HG02943 (cell line): ENCODE measurements at regions not wholly inside any gene's neighbourhood (a gene's known extent, or its start where the extent isn't known, plus 50 kb on each side); places are given as distances from the start of the nearest gene placed in this dataset.
"Not testable (repeated sequence)": the region's sequence is repeated elsewhere in the genome, so short reads cannot be mapped to it uniquely, and the experiment has no call there.

Experiments
- ATAC-seq: cut with Tn5 transposase; IDR thresholded peaks from one replicate; pipeline ENCODE4 v1.9.1; 2021; ENCODE audit warnings: mild to moderate bottlenecking, low read depth, moderate library complexity; ENCODE audit not compliant: unreplicated experiment

- no peak for ATAC-seq
These were observed 709.3 kb upstream of the KLHL1 start for GRCh38 chr13:70817576-70817975.

- no peak for ATAC-seq
These were observed 708.6 kb upstream of the KLHL1 start for GRCh38 chr13:70816853-70817252.

GRCh38 chr13:70814684-70815083, 706.4 kb upstream of the KLHL1 start:
- ATAC-seq = no peak

GRCh38 chr13:70812481-70812880, 704.2 kb upstream of the KLHL1 start:
- no peak for ATAC-seq

GRCh38 chr13:70809588-70809987, 701.3 kb upstream of the KLHL1 start:
- no peak for ATAC-seq

GRCh38 chr13:70798385-70798784, 690.1 kb upstream of the KLHL1 start:
- no peak for ATAC-seq

GRCh38 chr13:70795484-70795883, 687.2 kb upstream of the KLHL1 start:
- no peak for ATAC-seq

- ATAC-seq = no peak
These were observed 683.9 kb upstream of the KLHL1 start for GRCh38 chr13:70792121-70792520.

- no peak for ATAC-seq
These were observed 681.5 kb upstream of the KLHL1 start for GRCh38 chr13:70789751-70790150.

GRCh38 chr13:70788074-70788473, 679.8 kb upstream of the KLHL1 start:
- ATAC-seq = no peak

- ATAC-seq = no peak
These were observed 676.1 kb upstream of the KLHL1 start for GRCh38 chr13:70784207-70784989.

- no peak for ATAC-seq
These were observed 661.6 kb upstream of the KLHL1 start for GRCh38 chr13:70769817-70770216.

GRCh38 chr13:70758932-70759331, 650.7 kb upstream of the KLHL1 start:
- no peak for ATAC-seq

- no peak for ATAC-seq
These were observed 647.8 kb upstream of the KLHL1 start for GRCh38 chr13:70756088-70756487.

GRCh38 chr13:70755456-70755855, 647.2 kb upstream of the KLHL1 start:
- ATAC-seq = no peak

GRCh38 chr13:70747262-70747661, 639.0 kb upstream of the KLHL1 start:
- ATAC-seq = no peak

- ATAC-seq = not testable (repeated sequence)
These were observed 638.2 kb upstream of the KLHL1 start for GRCh38 chr13:70746469-70746868.

GRCh38 chr13:70736622-70737317, 628.5 kb upstream of the KLHL1 start:
- ATAC-seq = no peak

- ATAC-seq = no peak
These were observed 624.4 kb upstream of the KLHL1 start for GRCh38 chr13:70732611-70733010.

GRCh38 chr13:70729369-70729768, 621.1 kb upstream of the KLHL1 start:
- ATAC-seq = no peak

GRCh38 chr13:70723732-70724131, 615.5 kb upstream of the KLHL1 start:
- ATAC-seq = no peak

GRCh38 chr13:70720386-70720785, 612.1 kb upstream of the KLHL1 start:
- no peak for ATAC-seq
